ENCODE measurements at regions not wholly inside any gene's neighbourhood (a gene's known extent, or its start where the extent isn't known, plus 50 kb on each side); places are given as distances from the start of the nearest gene placed in this dataset.
"Not testable (repeated sequence)": the region's sequence is repeated elsewhere in the genome, so short reads cannot be mapped to it uniquely, and the experiment has no call there.

DNA sequence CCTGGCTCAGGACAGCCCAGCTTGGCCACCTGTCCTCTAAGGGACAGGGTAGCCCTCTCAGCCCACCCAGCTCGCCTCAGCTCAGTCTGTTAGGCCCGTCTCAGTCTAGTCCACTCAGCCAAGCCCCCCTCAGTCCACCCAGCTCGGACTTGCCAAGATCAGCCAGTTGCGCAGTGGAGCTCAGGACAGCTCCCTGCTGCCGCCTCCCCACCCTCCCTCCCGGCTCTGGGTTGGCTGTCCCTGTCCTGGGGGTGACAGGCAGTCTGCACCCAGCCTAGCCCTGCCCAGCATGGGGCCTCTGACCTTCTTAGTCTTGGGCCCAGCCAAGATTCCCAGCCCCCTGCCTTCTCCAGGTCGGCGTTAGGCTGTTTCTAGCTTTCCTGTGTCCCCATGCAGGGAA lies 196.9 kb downstream of the TMEM121 start:
- H3K4me2 ChIP-seq (ENCODE audit: insufficient read depth in 1 of 2, low read depth in 2 of 2, low read length in 2 of 2); H3K4me3 ChIP-seq (ENCODE audit: extremely low read depth in 1 of 4, insufficient read depth in 2 of 4, low read depth in 3 of 4, low read length in 4 of 4); H3K4me1 ChIP-seq (replicated peaks in 1 of 4; ENCODE audit: control insufficient read depth in 3 of 4, insufficient read depth in 4 of 4, low read length in 3 of 4); POLR2A ChIA-PET (ENCODE audit: partially characterized antibody); H2AFZ ChIP-seq (ENCODE audit: low read length); H3K27me3 ChIP-seq (replicated peaks in 1 of 4; ENCODE audit: control insufficient read depth in 3 of 4, extremely low read depth in 1 of 4, insufficient read depth in 3 of 4, low read length in 3 of 4); H3K23me2 ChIP-seq (ENCODE audit: low read depth, low read length); H4K20me1 ChIP-seq (replicated peaks in 1 of 2; ENCODE audit: control insufficient read depth in 1 of 2, insufficient read depth in 2 of 2, low read length in 2 of 2); H3K4ac ChIP-seq (replicated peaks; ENCODE audit: insufficient read length, low read depth, low read length); H2BK120ac ChIP-seq (replicated peaks; ENCODE audit: low read depth, low read length); FAIRE-seq; H2BK5ac ChIP-seq (ENCODE audit: low read depth, low read length); DNase-seq (ENCODE audit: low read depth in 1 of 2, low spot score in 2 of 2); H4K91ac ChIP-seq (replicated peaks; ENCODE audit: insufficient read length, low read length); H3K36me3 ChIP-seq (ENCODE audit: control insufficient read depth in 2 of 4, insufficient read depth in 4 of 4, low read length in 3 of 4); H3K27ac ChIP-seq (ENCODE audit: low read depth, low read length); H3K79me2 ChIP-seq (ENCODE audit: control insufficient read depth in 1 of 2, insufficient read depth in 2 of 2, low read length in 2 of 2); H2BK12ac ChIP-seq (ENCODE audit: low read depth, low read length); CTCF ChIA-PET (ENCODE audit: partially characterized antibody); H2BK15ac ChIP-seq (ENCODE audit: low read length); H3K23ac ChIP-seq (ENCODE audit: insufficient read length); H3K18ac ChIP-seq (ENCODE audit: extremely low read depth, low read length); H3K56ac ChIP-seq (replicated peaks; ENCODE audit: insufficient read length, low read depth, low read length); H4K5ac ChIP-seq (ENCODE audit: insufficient read length, low read depth, low read length); H3K79me1 ChIP-seq (ENCODE audit: low read depth, low read length); H2AK5ac ChIP-seq (ENCODE audit: low read depth, low read length); H3K14ac ChIP-seq (ENCODE audit: insufficient read length); H2BK20ac ChIP-seq (ENCODE audit: low read length); H3K9ac ChIP-seq (replicated peaks in 1 of 4; ENCODE audit: extremely low read depth in 1 of 4, low read depth in 3 of 4, low read length in 3 of 4); H4K8ac ChIP-seq (ENCODE audit: extremely low read depth, insufficient read depth, low read length): not testable (repeated sequence)
- 73% methylated on average over 2 of the region's 8 CpGs; no CpG with 5 or more reads in 1 of the 2 experiments for WGBS, 2 experiments (ENCODE audit: extremely low coverage in 1 of 2, insufficient coverage in 1 of 2, insufficient read length in 1 of 2, insufficient replicate concordance in 2 of 2, low coverage in 1 of 2, low lambda C conversion rate in 2 of 2, missing lambda C conversion rate in 1 of 2)
- peaks cover 0 to 45% of the 10 kb centered on the region in 2 experiments; a peak in 2 of 4 replicates for H3K9me3 ChIP-seq (ENCODE audit: insufficient read depth in 2 of 2, low read depth in 1 of 2, low read length in 1 of 2)

GRCh38 chr14:105723776-105724175 lies 197.4 kb downstream of the TMEM121 start:
- H3K56ac ChIP-seq (replicated peaks; ENCODE audit: insufficient read length, low read depth, low read length); H3K9ac ChIP-seq (replicated peaks in 1 of 4; ENCODE audit: extremely low read depth in 1 of 4, low read depth in 3 of 4, low read length in 3 of 4); H3K4me1 ChIP-seq (replicated peaks in 1 of 4; ENCODE audit: control insufficient read depth in 3 of 4, insufficient read depth in 4 of 4, low read length in 3 of 4); H3K79me2 ChIP-seq (ENCODE audit: control insufficient read depth in 1 of 2, insufficient read depth in 2 of 2, low read length in 2 of 2); H2BK15ac ChIP-seq (ENCODE audit: low read length); H3K23ac ChIP-seq (ENCODE audit: insufficient read length); H2AFZ ChIP-seq (ENCODE audit: low read length); CTCF ChIA-PET (ENCODE audit: partially characterized antibody); H3K4ac ChIP-seq (replicated peaks; ENCODE audit: insufficient read length, low read depth, low read length); H3K27me3 ChIP-seq (replicated peaks in 1 of 4; ENCODE audit: control insufficient read depth in 3 of 4, extremely low read depth in 1 of 4, insufficient read depth in 3 of 4, low read length in 3 of 4); FAIRE-seq; H4K5ac ChIP-seq (ENCODE audit: insufficient read length, low read depth, low read length); H3K79me1 ChIP-seq (ENCODE audit: low read depth, low read length); POLR2A ChIA-PET (ENCODE audit: partially characterized antibody); H3K27ac ChIP-seq (ENCODE audit: low read depth, low read length); H3K4me2 ChIP-seq (ENCODE audit: insufficient read depth in 1 of 2, low read depth in 2 of 2, low read length in 2 of 2); DNase-seq (ENCODE audit: low read depth in 1 of 2, low spot score in 2 of 2); H4K20me1 ChIP-seq (replicated peaks in 1 of 2; ENCODE audit: control insufficient read depth in 1 of 2, insufficient read depth in 2 of 2, low read length in 2 of 2); H4K91ac ChIP-seq (replicated peaks; ENCODE audit: insufficient read length, low read length); H3K4me3 ChIP-seq (ENCODE audit: extremely low read depth in 1 of 4, insufficient read depth in 2 of 4, low read depth in 3 of 4, low read length in 4 of 4); H3K36me3 ChIP-seq (ENCODE audit: control insufficient read depth in 2 of 4, insufficient read depth in 4 of 4, low read length in 3 of 4); H3K18ac ChIP-seq (ENCODE audit: extremely low read depth, low read length); H2AK5ac ChIP-seq (ENCODE audit: low read depth, low read length); H3K23me2 ChIP-seq (ENCODE audit: low read depth, low read length); H2BK5ac ChIP-seq (ENCODE audit: low read depth, low read length); H4K8ac ChIP-seq (ENCODE audit: extremely low read depth, insufficient read depth, low read length); H2BK120ac ChIP-seq (replicated peaks; ENCODE audit: low read depth, low read length); H2BK20ac ChIP-seq (ENCODE audit: low read length); H2BK12ac ChIP-seq (ENCODE audit: low read depth, low read length); H3K14ac ChIP-seq (ENCODE audit: insufficient read length): not testable (repeated sequence)
- 92% methylated on average over 8 of the region's 15 CpGs; no CpG with 5 or more reads in 1 of the 2 experiments for WGBS, 2 experiments (ENCODE audit: extremely low coverage in 1 of 2, insufficient coverage in 1 of 2, insufficient read length in 1 of 2, insufficient replicate concordance in 2 of 2, low coverage in 1 of 2, low lambda C conversion rate in 2 of 2, missing lambda C conversion rate in 1 of 2)
- peaks cover 0 to 49% of the 10 kb centered on the region in 2 experiments; a peak in 2 of 4 replicates for H3K9me3 ChIP-seq (ENCODE audit: insufficient read depth in 2 of 2, low read depth in 1 of 2, low read length in 1 of 2)

Data from H1 (cell line).